Bone marrow (tissue), 2 donors: ENCODE measurements at regions not wholly inside any gene's neighbourhood (a gene's known extent, or its start where the extent isn't known, plus 50 kb on each side); places are given as distances from the start of the nearest gene placed in this dataset.

Source experiments
- DNase-seq, 2 donors: peaks; one replicate each; lab custom pipeline; 2025; lab: John Stamatoyannopoulos, UW

GRCh38 chr11:116217441-116217840, 555.3 kb downstream of the BUD13 start:
- DNase-seq = no peak

DNA sequence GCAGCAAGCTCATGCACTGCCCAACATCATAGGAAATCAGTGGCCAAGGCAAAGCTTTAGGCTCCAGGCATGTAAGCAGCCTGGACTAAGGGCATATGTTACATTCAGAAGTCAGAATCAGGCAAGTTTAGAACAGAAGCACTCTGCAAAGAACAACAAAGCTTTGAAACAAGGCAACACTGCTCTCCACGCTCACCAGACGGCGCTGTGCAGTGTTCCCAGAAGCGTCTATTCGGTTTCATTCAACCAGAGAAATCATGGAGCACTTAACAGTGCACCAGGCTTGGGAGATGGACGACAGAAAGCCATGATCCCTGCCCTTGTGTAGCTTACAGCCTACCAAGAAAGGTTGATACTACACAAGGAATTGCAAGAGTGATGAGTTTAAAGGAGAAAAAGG, 555.8 kb downstream of the BUD13 start:
- DNase-seq = no peak

DNA sequence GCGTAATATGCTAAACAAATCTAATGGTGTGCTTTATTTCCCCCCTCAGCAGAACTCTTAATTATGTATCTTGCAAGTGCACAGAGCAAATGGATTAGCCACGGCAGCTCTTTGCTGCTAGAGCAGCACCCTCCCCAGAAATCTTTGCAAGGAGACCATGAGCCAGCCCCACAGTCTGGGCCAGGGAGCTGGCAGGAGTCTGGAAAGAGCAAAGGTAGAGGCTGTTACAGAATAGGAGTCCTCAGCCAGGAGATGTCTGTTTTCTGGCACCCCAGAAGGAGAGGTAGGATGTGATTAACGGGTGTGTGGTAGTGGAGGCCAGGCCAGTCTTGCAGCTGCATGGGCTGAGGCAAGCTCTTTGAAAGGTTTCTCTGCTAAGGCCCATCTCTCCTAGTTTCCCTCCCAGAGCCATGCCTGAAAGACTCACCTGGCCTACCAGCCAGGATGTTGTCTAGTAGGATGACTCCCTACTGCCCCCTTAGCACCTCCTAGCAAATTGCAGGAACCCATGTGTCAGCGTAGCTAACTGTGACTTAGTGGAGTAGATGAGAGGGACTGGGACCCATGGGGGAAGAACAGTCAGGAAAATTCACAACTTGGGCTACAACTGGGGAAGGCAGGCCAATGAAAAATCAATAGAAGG, 557.2 kb downstream of the BUD13 start:
- DNase-seq = no peak

- no peak for DNase-seq
Measured at GRCh38 chr11:116211147-116211546, 561.6 kb downstream of the BUD13 start.

DNA sequence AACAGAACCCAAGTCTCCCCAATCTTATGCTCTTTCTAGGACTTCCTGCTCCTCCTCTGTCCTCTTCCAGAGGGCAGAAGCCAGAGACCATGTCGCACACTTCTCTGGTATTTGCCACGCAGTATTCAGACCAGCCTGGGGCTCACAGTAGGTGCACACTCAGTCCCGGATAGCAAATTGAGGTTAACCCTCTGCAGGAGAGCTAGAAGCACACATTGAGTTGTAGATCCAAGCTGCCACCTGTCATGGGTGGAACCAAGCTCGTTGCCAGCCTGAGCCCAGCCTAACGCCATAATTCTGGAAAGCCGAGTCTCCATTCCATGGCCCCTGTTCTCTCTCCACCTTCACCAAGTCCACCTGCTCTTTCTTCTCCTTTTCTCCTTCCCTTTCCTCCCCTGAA, 562.1 kb downstream of the BUD13 start:
- DNase-seq = no peak

GRCh38 chr11:116209255-116209654, 563.5 kb downstream of the BUD13 start:
- no peak for DNase-seq

DNA sequence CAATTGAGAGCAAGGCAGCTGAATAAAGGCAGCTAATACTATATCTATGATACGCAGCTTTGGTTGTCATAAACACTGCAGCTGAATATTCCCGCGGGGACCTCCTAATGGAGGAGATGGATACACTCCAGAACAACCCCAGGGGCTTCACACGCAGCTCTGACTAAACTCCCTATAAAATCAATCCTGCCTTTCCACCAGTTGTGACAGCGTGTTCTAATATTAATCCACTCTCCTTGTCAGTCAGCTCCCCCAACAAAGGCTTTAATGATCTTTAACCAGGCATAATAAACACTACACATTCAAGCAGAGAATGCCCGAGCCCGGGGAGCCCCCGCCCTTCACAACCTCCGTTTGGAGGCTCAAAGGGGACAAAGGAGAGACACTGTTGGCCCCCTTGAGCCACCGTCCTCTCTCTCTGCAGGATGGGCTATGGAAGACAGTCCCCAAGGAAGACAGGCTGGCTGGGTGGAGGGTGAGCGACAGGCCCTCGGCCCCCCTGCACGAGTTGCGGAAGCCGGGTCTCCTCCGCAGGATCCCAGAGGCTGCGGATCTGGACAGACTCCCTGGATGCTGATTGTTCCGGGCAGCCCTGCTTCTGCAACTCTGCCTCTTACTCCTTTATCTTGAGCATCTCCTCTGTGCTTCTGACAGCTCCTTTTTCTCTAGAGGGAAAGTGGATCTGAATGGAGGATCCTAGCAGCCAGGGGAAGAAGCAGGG, 565.2 kb downstream of the BUD13 start:
- DNase-seq = no peak

GRCh38 chr11:116207019-116207418, 565.8 kb downstream of the BUD13 start:
- no peak for DNase-seq

- DNase-seq = no peak
Measured at GRCh38 chr11:116202922-116203321, 569.9 kb downstream of the BUD13 start.

GRCh38 chr11:116200564-116200963, 572.2 kb downstream of the BUD13 start:
- no peak for DNase-seq

GRCh38 chr11:116199182-116199581, 573.6 kb downstream of the BUD13 start:
- DNase-seq = no peak

DNA sequence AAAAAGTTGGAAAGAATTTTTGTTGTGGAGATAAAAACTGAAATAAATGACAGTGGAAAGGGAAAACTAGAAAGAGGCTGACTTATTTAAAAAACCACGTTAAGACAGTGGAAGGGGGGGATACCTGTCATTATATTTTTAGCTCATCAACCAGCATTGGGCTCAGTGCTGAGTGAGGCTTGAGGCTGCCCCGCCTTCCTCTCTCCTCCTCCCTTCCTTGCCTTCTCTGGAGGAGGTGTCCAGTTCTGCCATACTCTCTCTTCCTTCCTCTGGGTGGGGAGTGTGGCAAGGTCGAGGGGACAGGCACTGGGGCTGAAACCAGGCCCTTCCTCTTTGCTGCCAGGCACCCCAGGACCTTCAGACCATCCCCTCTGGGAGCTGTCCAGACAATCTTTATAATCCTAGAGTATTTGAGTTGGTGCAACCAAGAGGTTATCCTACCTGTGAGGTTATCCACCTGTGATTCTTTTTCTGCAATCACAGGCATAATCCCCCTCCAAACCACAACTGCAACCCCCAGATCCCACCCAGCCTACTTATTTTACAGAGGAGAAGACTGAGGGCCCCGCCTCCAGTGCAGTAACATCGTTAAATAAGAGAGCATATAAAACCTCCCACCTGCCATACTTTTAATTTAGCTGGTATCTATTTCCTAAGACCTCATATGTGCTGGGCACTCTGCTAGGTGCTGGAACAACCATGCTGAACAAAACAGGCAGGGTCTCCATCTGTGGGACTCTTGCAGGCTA, 578.5 kb downstream of the BUD13 start:
- DNase-seq = no peak

GRCh38 chr11:116193321-116194131, 579.3 kb downstream of the BUD13 start:
- DNase-seq = no peak

DNA sequence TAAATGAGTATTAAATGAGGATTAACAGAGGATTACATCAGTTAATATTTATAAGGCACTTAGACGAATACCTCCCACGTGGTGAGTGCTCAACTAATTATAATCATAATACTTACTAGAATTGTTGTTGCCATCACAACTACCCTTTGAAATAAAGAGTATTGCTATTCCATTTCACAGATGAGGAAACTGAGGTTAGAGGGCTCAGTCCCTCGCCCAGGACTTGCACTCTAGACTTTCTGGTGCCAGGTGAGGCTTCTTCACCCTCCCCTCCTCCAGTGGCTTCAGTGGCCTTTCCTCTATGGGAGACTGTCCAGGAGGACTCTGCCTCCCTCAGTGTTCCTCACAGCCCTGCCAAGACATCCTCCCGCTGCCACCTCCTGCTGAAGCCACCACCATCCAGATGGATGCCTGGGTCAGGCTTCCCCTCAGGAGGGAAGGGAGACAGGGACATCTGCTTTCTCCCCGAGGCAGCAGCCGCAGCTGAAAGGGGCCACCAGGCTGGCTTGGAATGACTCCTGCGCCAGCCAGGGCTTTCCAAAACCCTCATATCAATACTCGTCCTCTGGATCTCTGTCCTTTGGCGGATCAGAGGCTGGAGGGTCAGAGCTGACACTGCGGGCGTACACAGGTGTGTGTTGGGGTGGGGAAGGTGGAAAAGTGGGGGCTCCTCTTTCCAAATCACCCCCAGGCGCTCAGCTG, 580.1 kb downstream of the BUD13 start:
- no peak for DNase-seq

- no peak for DNase-seq
Measured at GRCh38 chr11:116190861-116191260, 581.9 kb downstream of the BUD13 start.

GRCh38 chr11:116189408-116190170, 583.2 kb downstream of the BUD13 start:
- no peak for DNase-seq

DNA sequence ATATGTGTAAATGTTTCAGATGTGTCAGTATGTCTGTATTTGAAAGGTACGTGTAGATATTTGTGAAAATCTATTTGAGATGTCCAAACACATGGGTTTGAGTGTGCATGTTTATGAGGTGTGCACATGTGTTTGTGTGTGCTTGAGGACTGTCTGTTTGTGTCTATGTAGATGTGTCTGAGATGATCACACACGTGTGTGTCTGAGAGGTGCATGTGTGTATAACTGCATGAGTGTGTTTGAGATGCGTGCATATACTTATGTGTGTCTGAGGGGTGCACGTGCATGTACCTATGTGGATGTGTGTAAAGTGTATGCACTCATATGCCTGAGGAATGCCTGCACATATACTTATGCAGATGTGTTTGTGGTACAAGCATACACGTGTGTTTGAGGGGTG, 584.4 kb downstream of the BUD13 start:
- DNase-seq = no peak

DNA sequence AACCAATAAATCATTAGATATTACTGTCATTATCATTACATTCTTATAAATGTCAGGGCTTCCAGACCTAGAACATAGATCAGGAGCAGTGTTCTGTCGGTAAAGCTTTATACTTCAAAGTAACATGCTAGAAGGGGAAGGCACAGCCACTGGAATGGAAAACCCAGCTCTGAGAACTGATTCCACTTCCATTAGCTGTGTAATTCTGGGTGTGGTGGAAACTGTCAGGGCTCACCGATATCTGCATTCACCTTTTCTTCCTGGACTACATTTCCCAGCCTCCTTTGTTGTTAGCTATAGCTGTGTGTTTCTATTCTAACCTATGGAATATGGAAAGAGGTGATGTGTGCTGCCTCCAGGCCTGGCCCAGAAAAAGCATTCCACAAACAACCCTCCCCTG, 585.8 kb downstream of the BUD13 start:
- no peak for DNase-seq

DNA sequence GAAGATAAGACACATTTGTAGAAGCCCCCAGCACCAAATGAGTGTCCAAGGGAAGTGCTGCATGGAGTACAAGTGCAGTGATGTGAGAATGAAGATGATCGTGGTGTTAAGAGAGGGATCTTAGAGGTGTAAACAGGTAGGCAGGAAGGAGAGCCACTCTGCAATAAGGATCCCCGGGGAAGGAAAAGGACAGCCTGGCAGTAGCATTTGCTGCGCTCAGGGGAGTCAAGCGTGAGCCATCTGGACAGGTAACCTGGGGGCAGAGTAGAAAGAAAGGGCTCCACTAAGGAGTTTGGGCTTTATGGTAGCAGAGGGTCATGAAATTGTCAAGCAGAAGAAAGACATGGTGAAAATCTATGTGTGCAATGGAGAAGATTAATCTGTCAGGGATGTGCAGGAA, 587.2 kb downstream of the BUD13 start:
- no peak for DNase-seq

- no peak for DNase-seq
Measured at GRCh38 chr11:116184763-116185162, 588.0 kb downstream of the BUD13 start.
